ENCODE measurements at regions not wholly inside any gene's neighbourhood (a gene's known extent, or its start where the extent isn't known, plus 50 kb on each side); places are given as distances from the start of the nearest gene placed in this dataset.

DNA sequence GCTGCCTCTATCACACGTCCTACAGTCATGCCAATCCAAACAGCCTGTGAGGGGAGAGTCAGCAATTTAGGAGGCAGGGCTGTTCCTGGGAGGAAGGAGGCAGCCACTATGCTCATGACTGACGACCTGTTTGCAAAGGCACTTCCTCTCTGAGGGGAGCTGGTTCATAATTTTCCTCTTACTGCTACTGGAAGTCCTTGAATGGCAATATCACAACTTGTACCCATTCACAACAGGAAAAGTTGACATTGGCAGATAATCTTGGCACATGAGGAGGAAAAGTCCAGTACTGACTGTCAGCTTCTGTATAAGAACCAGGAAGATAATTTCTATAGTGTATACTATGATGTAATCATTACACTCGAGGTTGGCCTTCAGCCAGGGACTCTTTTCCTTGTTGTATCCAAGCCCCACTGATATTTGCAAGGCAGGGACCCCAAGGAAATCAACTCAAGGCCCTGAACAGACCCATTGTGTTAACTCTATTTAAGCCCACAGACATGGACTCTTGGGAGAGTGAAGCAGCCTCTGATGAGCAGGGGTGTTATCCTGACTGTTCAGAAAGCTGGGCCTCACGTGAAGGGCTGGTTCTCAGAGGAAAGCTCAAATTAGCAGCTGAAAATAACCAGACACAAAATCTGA, 267.3 kb upstream of the ADAMTS9 start:
- TF ChIP-seq POLR2AphosphoS5 (IDR thresholded peaks at IDR 0.05; ENCODE audit: low read depth) = no peak
- TF ChIP-seq, protein P1, sequence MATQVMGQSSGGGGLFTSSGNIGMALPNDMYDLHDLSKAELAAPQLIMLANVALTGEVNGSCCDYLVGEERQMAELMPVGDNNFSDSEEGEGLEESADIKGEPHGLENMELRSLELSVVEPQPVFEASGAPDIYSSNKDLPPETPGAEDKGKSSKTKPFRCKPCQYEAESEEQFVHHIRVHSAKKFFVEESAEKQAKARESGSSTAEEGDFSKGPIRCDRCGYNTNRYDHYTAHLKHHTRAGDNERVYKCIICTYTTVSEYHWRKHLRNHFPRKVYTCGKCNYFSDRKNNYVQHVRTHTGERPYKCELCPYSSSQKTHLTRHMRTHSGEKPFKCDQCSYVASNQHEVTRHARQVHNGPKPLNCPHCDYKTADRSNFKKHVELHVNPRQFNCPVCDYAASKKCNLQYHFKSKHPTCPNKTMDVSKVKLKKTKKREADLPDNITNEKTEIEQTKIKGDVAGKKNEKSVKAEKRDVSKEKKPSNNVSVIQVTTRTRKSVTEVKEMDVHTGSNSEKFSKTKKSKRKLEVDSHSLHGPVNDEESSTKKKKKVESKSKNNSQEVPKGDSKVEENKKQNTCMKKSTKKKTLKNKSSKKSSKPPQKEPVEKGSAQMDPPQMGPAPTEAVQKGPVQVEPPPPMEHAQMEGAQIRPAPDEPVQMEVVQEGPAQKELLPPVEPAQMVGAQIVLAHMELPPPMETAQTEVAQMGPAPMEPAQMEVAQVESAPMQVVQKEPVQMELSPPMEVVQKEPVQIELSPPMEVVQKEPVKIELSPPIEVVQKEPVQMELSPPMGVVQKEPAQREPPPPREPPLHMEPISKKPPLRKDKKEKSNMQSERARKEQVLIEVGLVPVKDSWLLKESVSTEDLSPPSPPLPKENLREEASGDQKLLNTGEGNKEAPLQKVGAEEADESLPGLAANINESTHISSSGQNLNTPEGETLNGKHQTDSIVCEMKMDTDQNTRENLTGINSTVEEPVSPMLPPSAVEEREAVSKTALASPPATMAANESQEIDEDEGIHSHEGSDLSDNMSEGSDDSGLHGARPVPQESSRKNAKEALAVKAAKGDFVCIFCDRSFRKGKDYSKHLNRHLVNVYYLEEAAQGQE (IDR thresholded peaks at IDR 0.05; ENCODE audit: insufficient replicate concordance, low read depth) = no peak

DNA sequence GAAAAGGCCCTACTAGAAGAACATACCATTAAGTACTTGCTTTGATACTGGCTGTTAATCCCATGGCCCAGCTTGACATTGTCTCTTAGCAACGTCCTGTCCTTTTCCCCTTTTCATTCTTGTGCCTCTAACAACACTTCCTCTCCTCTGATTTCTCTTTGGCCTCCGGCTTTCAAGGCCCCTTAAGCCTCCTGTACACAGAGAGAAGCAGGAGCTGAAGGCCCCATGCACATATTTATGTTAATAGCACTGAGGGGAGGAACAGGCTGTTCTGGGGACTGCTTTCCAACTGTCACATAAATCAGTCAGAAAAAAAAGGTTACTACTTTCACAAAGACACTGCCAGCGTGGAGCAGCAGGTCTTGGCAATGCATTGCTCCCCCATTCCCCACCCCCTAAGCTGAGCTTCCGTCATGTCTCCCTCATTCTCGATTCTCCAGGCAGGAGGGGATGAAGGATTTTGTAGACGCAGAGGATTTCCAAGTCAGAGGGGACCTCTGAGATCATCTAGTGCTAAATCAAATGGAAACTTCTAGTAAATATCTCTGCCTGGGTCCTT, 257.4 kb upstream of the ADAMTS9 start:
- Histone ChIP-seq H3K27me3 (ENCODE audit: insufficient read depth, poor library complexity, severe bottlenecking) (no peaks in the 10 kb centered on the region), H3K4me3 (replicated peaks; ENCODE audit: insufficient read depth, low read length) (no peak overlapping the region), H3K27ac (replicated peaks) (no peak overlapping the region)
- TF ChIP-seq, protein P2, sequence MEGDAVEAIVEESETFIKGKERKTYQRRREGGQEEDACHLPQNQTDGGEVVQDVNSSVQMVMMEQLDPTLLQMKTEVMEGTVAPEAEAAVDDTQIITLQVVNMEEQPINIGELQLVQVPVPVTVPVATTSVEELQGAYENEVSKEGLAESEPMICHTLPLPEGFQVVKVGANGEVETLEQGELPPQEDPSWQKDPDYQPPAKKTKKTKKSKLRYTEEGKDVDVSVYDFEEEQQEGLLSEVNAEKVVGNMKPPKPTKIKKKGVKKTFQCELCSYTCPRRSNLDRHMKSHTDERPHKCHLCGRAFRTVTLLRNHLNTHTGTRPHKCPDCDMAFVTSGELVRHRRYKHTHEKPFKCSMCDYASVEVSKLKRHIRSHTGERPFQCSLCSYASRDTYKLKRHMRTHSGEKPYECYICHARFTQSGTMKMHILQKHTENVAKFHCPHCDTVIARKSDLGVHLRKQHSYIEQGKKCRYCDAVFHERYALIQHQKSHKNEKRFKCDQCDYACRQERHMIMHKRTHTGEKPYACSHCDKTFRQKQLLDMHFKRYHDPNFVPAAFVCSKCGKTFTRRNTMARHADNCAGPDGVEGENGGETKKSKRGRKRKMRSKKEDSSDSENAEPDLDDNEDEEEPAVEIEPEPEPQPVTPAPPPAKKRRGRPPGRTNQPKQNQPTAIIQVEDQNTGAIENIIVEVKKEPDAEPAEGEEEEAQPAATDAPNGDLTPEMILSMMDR (IDR thresholded peaks at IDR 0.05; ENCODE audit: insufficient read depth, low read length) = no peak
- TF ChIP-seq SPI1 (IDR thresholded peaks at IDR 0.05; ENCODE audit: borderline replicate concordance, low read depth) = no peak
- no peak for TF ChIP-seq GABPA (IDR thresholded peaks at IDR 0.05; ENCODE audit: low read depth)
- no peak for TF ChIP-seq POLR2AphosphoS5 (IDR thresholded peaks at IDR 0.05; ENCODE audit: low read depth)
- TF ChIP-seq, protein P1 (IDR thresholded peaks at IDR 0.05; ENCODE audit: insufficient replicate concordance, low read depth) = no peak
- no peak for DNase-seq (ENCODE audit: low read depth in 1 of 2, low spot score in 1 of 2)

More for the DNA sequence above, 267.3 kb upstream of the ADAMTS9 start:
- Histone ChIP-seq H3K27me3 (ENCODE audit: insufficient read depth, poor library complexity, severe bottlenecking) (no peaks in the 10 kb centered on the region), H3K4me3 (replicated peaks; ENCODE audit: insufficient read depth, low read length) (no peak overlapping the region), H3K27ac (replicated peaks) (no peak overlapping the region)
- DNase-seq (ENCODE audit: low read depth in 1 of 2, low spot score in 1 of 2) = no peak

DNA sequence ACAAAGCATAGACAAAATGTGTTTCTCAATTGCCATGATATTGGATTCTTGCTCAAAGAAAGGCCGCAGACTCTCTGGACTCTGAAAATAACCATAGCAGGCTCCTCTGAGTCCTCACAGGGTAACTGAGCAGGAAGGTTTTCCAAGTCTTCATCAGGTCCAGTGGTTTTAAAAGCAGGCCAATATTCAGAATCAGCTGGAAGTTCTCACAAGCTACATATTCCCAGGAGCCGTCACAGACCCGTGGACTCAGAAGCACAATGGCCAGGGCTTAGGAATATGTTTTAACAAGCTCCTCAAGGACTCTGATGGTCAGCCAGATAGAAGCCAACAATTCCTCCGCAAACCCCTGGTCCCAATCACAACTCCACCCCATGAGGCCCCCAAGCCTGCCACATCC, 256.1 kb upstream of the ADAMTS9 start:
- Histone ChIP-seq H3K27me3 (ENCODE audit: insufficient read depth, poor library complexity, severe bottlenecking) (no peaks in the 10 kb centered on the region), H3K27ac (replicated peaks) (no peak overlapping the region), H3K4me3 (replicated peaks; ENCODE audit: insufficient read depth, low read length) (no peak overlapping the region)
- TF ChIP-seq, protein P2 (IDR thresholded peaks at IDR 0.05; ENCODE audit: insufficient read depth, low read length) = no peak
- no peak for DNase-seq (ENCODE audit: low read depth in 1 of 2, low spot score in 1 of 2)

DNA sequence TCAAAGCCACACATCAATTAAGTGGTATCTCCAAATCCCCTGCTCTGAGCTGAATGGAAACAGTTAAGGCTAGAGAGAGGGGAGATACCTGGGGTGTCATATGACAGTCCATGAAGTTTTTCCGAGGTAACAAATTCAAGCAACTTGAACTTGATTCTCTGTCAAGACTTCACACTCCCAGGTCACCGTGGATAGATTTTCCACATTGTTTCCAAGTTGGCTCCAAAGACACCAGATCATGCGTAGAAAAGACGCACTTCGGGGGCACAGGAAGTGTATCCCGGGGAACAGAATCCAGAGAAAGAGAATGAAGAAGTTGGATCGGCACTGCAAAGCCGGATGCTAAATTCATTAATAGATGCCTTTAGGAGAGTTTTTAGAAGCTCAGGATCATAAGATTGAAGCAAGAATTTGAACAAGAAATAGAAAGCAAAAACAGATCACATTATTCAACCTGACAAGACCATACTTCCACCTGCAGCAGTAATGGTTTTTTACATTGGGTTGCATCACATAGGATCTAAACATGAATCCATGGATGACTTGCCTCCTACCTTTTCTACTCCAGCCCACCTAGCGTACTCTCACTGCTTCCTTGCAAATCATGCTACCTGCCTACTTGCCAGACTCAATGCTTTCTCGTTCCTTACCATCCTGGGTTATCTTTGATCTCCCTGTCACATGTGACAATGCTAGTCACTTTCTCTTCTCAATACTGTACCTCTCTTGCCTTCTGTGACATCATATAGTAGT, 253.0 kb upstream of the ADAMTS9 start:
- TF ChIP-seq GABPA (IDR thresholded peaks at IDR 0.05; ENCODE audit: low read depth) (no peak), POLR2AphosphoS5 (IDR thresholded peaks at IDR 0.05; ENCODE audit: low read depth) (no peak), SPI1 (IDR thresholded peaks at IDR 0.05; ENCODE audit: borderline replicate concordance, low read depth) (no peak)
- TF ChIP-seq, protein P2 (IDR thresholded peaks at IDR 0.05; ENCODE audit: insufficient read depth, low read length) = no peak
- TF ChIP-seq, protein P1 (IDR thresholded peaks at IDR 0.05; ENCODE audit: insufficient replicate concordance, low read depth) = no peak

More for the DNA sequence above, 253.0 kb upstream of the ADAMTS9 start:
- Histone ChIP-seq H3K27me3 (ENCODE audit: insufficient read depth, poor library complexity, severe bottlenecking) (no peaks in the 10 kb centered on the region), H3K4me3 (replicated peaks; ENCODE audit: insufficient read depth, low read length) (no peak overlapping the region), H3K27ac (replicated peaks) (no peak overlapping the region)
- DNase-seq (ENCODE audit: low read depth in 1 of 2, low spot score in 1 of 2) = no peak

Data from HL-60 (cell line).